ENCODE measurements at regions not wholly inside any gene's neighbourhood (a gene's known extent, or its start where the extent isn't known, plus 50 kb on each side); places are given as distances from the start of the nearest gene placed in this dataset.

DNA sequence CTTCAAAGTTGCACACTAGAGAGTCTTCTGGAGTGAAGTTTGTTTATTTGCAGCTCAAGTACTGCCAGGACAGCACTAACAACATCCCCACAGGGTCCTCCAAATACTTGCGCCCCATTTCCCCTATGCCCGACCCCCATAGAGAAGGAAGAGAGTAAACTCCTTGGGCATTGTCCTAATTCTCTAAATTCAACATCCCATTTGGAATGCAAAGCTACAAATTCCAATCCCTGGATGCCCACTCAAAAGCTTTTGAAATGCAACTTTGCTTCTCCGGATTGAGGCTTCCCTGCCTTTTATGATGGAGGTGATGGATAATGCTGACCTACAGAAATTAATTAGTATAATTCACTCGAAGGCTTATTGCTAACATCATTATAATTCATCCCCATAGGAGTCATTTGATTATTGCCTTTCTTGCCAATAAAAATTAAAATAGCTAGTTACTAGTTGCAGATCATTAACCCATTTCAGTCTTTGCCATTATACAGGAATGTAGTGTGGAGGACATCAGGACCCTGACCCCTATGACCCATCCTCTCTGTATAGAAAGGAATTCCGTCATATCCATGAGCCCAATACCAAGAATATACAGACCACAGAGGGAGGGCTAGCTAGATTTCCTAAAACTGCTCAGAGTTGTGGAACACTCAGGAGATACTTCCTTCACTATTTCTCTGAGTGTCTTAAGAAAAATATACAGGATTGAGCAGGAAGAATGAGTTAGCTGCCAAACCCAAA lies 277.6 kb downstream of the ZNF608 start:
- TF ChIP-seq, protein P1, sequence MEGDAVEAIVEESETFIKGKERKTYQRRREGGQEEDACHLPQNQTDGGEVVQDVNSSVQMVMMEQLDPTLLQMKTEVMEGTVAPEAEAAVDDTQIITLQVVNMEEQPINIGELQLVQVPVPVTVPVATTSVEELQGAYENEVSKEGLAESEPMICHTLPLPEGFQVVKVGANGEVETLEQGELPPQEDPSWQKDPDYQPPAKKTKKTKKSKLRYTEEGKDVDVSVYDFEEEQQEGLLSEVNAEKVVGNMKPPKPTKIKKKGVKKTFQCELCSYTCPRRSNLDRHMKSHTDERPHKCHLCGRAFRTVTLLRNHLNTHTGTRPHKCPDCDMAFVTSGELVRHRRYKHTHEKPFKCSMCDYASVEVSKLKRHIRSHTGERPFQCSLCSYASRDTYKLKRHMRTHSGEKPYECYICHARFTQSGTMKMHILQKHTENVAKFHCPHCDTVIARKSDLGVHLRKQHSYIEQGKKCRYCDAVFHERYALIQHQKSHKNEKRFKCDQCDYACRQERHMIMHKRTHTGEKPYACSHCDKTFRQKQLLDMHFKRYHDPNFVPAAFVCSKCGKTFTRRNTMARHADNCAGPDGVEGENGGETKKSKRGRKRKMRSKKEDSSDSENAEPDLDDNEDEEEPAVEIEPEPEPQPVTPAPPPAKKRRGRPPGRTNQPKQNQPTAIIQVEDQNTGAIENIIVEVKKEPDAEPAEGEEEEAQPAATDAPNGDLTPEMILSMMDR (IDR thresholded peaks at IDR 0.05), result no peak
- H3K9me3 ChIP-seq, result no peaks in the 10 kb centered on the region
- no peak for ATAC-seq
- no peak overlapping the region for H3K27ac ChIP-seq
- 83 to 86% methylated on average over 5 of the region's 5 CpGs for WGBS, 2 donors
- no peak overlapping the region for H3K4me3 ChIP-seq
- intact Hi-C loops (cut with DNase I), result no loop called here
- H3K36me3 ChIP-seq, result no peaks in the 10 kb centered on the region
- H3K27me3 ChIP-seq, result no peaks in the 10 kb centered on the region
- no peak for DNase-seq
- FAIRE-seq, result no peak
- H3K4me1 ChIP-seq, result peaks cover 0 to 6% (median 0%) of the 10 kb centered on the region in 3 donors

DNA sequence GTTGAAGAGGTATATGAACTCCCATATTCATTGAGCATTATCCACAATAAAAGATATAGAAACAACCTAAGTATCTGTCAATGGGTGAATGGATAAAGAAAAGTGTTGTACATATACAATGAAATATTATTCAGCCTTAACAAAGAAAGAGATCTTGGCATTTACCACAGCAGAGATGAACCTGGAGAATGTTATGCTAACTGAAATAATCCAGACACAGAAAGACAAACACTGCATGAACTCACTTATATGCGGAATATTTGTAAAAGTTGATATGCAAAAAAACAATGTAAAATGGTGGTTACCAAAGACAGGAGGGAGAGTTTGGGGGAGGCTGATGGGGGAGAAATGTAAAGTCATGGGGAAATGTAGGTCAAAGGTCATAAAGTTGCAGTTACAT lies 278.7 kb downstream of the ZNF608 start:
- no peaks in the 10 kb centered on the region for H3K36me3 ChIP-seq
- H3K27ac ChIP-seq, result no peak overlapping the region
- no peaks in the 10 kb centered on the region for H3K9me3 ChIP-seq
- H3K4me3 ChIP-seq, result no peak overlapping the region
- peaks cover 0 to 6% (median 0%) of the 10 kb centered on the region in 3 donors for H3K4me1 ChIP-seq
- FAIRE-seq, result no peak
- TF ChIP-seq, protein P1 (IDR thresholded peaks at IDR 0.05), result no peak
- no peak for ATAC-seq
- intact Hi-C loops (cut with DNase I), result no loop called here
- 90 to 100% methylated on average over 1 of the region's 1 CpG for WGBS, 2 donors
- no peaks in the 10 kb centered on the region for H3K27me3 ChIP-seq
- DNase-seq, result no peak

DNA sequence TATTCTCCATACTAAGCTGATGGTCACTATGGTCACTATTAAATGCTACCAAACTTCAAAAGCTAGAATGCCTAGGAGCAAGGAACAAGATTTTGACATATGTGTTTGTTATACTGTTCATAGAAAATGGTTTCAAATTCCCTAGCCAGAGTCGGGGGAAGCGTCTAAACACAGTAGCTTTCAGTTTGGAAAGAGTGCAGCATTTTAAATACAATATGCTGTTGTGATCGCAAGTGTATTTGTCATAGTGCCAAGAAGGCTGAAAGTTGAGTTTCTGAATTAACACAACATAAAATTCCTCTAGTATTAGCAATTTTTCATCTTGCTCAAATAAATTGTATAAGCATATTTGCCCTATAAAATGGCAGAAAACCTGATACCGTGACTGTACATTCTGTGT lies 280.4 kb downstream of the ZNF608 start:
- DNase-seq, result no peak
- H3K36me3 ChIP-seq, result no peaks in the 10 kb centered on the region
- no peak overlapping the region for H3K4me3 ChIP-seq
- no peak for FAIRE-seq
- peaks cover 0 to 6% (median 0%) of the 10 kb centered on the region in 3 donors for H3K4me1 ChIP-seq
- ATAC-seq, result no peak
- H3K27ac ChIP-seq, result no peak overlapping the region
- intact Hi-C loops (cut with DNase I), result no loop called here
- 80 to 83% methylated on average over 4 of the region's 4 CpGs for WGBS, 2 donors
- TF ChIP-seq, protein P1 (IDR thresholded peaks at IDR 0.05), result no peak
- H3K9me3 ChIP-seq, result no peaks in the 10 kb centered on the region
- H3K27me3 ChIP-seq, result no peaks in the 10 kb centered on the region

DNA sequence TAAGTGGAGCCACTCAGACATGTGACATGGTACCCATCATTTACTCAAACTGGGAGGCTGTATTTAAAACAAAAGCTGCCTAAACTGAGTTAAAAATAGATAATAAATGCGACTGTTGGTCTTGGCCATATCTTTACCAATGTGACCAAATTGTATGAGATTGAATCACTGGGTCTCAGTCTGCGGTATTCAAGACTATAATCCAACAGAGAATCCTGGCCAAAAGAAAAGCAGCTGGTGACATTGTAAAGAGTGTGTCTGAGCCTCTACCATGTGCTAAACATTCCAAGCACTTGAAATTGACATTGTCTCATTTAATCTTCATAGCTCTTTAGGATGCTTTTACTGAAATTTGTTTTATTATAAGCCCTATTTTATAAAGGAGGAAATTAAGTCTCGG lies 282.6 kb downstream of the ZNF608 start:
- Histone ChIP-seq H3K9me3 (no peaks in the 10 kb centered on the region), H3K27ac (no peak overlapping the region), H3K36me3 (no peaks in the 10 kb centered on the region), H3K4me3 (no peak overlapping the region), H3K27me3 (no peaks in the 10 kb centered on the region), H3K4me1 (peaks cover 0 to 6% (median 0%) of the 10 kb centered on the region in 3 donors)
- no peak for DNase-seq
- FAIRE-seq, result no peak
- TF ChIP-seq, protein P1 (IDR thresholded peaks at IDR 0.05), result no peak
- intact Hi-C loops (cut with DNase I), result no loop called here
- WGBS, 2 donors, result 96 to 98% methylated on average over 3 of the region's 3 CpGs
- ATAC-seq, result no peak

DNA sequence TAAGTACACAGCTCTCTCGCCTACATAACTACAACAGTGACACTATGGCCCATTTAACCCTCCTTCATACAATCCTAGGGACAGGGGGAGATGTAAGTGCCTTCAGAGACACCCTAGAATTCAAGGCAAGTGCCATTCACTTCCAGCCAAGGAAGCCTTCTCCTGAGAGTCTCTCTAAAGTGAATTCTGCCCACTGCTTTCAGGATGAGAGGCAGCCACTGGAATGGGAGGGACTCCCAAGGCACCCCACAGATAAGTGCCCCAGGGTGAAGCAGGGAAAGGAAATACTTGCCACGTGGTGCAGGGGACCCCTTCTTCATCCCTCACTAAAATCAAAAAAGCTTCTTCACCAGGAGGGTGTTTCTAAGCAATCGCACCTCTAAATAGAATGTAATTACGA lies 283.7 kb downstream of the ZNF608 start:
- Histone ChIP-seq H3K27ac (no peak overlapping the region), H3K27me3 (no peaks in the 10 kb centered on the region), H3K9me3 (no peaks in the 10 kb centered on the region), H3K36me3 (no peaks in the 10 kb centered on the region), H3K4me1 (peaks cover 0 to 6% (median 0%) of the 10 kb centered on the region in 3 donors), H3K4me3 (no peak overlapping the region)
- TF ChIP-seq, protein P1 (IDR thresholded peaks at IDR 0.05), result no peak
- no peak for DNase-seq
- 89 to 96% methylated on average over 4 of the region's 4 CpGs for WGBS, 2 donors
- intact Hi-C loops (cut with DNase I), result no loop called here
- no peak for FAIRE-seq
- ATAC-seq, result no peak
